Activated T-helper 17 cell treated with anti-CD3 and anti-CD28 coated beads, Interleukin-2, amount 50 U/mL, for 72 hours (primary cell): ENCODE measurements at regions not wholly inside any gene's neighbourhood (a gene's known extent, or its start where the extent isn't known, plus 50 kb on each side); places are given as distances from the start of the nearest gene placed in this dataset.
"Not testable (repeated sequence)": the region's sequence is repeated elsewhere in the genome, so short reads cannot be mapped to it uniquely, and the experiment has no call there.

Experiments used
- ATAC-seq: fragments of 150-1000 bp; cut with Tn5 transposase; replicated peaks from 2 replicates; pipeline ENCODE4 v1.10.0; 2021; ENCODE audit warnings: mild to moderate bottlenecking, moderate library complexity
- H3K27ac Mint-ChIP-seq: one replicate; pipeline ENCODE4 v1.8.0; 2022; ENCODE audit warnings: mixed read lengths
- H3K27me3 Mint-ChIP-seq: one replicate; pipeline ENCODE4 v1.8.0; 2022; ENCODE audit warnings: mixed read lengths
- H3K36me3 Mint-ChIP-seq: one replicate; pipeline ENCODE4 v1.8.0; 2022; ENCODE audit warnings: low read depth, mild to moderate bottlenecking, mixed read lengths
- H3K4me1 Mint-ChIP-seq: one replicate; pipeline ENCODE4 v1.8.0; 2022; ENCODE audit warnings: mixed read lengths
- H3K4me3 Mint-ChIP-seq: one replicate; pipeline ENCODE4 v1.8.0; 2022; ENCODE audit warnings: mild to moderate bottlenecking, mixed read lengths
- H3K9me3 Mint-ChIP-seq: one replicate; pipeline ENCODE4 v1.8.0; 2022; ENCODE audit warnings: mixed read lengths

- Mint-ChIP-seq H3K4me3 (no peak overlapping the region), H3K27me3 (no peaks in the 10 kb centered on the region), H3K36me3 (no peaks in the 10 kb centered on the region), H3K9me3 (peaks cover 10% of the 10 kb centered on the region), H3K4me1 (no peaks in the 10 kb centered on the region), H3K27ac (no peak overlapping the region)
- ATAC-seq, result no peak
Measured at GRCh38 chr2:185502351-185502750, 236.3 kb upstream of the FSIP2 start.

GRCh38 chr2:185507719-185508118, 230.9 kb upstream of the FSIP2 start:
- H3K36me3 Mint-ChIP-seq, result no peaks in the 10 kb centered on the region
- no peak overlapping the region for H3K27ac Mint-ChIP-seq
- no peak overlapping the region for H3K4me3 Mint-ChIP-seq
- no peaks in the 10 kb centered on the region for H3K27me3 Mint-ChIP-seq
- no peak for ATAC-seq
- H3K4me1 Mint-ChIP-seq, result no peaks in the 10 kb centered on the region
- peaks cover 25% of the 10 kb centered on the region for H3K9me3 Mint-ChIP-seq

GRCh38 chr2:185510060-185510459, 228.5 kb upstream of the FSIP2 start:
- H3K27me3 Mint-ChIP-seq, result no peaks in the 10 kb centered on the region
- no peak overlapping the region for H3K4me3 Mint-ChIP-seq
- H3K9me3 Mint-ChIP-seq, result peaks cover 25% of the 10 kb centered on the region
- H3K4me1 Mint-ChIP-seq, result no peaks in the 10 kb centered on the region
- ATAC-seq, result no peak
- H3K27ac Mint-ChIP-seq, result no peak overlapping the region
- H3K36me3 Mint-ChIP-seq, result no peaks in the 10 kb centered on the region

- Mint-ChIP-seq H3K4me1 (no peaks in the 10 kb centered on the region), H3K9me3 (peaks cover 20% of the 10 kb centered on the region), H3K27me3 (no peaks in the 10 kb centered on the region), H3K27ac (no peak overlapping the region), H3K36me3 (no peaks in the 10 kb centered on the region), H3K4me3 (no peak overlapping the region)
- ATAC-seq, result no peak
Measured at GRCh38 chr2:185511925-185512324, 226.7 kb upstream of the FSIP2 start.

- Mint-ChIP-seq H3K4me3 (no peak overlapping the region), H3K4me1 (no peaks in the 10 kb centered on the region)
- no peak for ATAC-seq
Measured at GRCh38 chr2:185522472-185522871, 216.1 kb upstream of the FSIP2 start.

GRCh38 chr2:185524242-185524641, 214.4 kb upstream of the FSIP2 start:
- H3K9me3 Mint-ChIP-seq, result peaks cover 17% of the 10 kb centered on the region
- not testable (repeated sequence) for H3K27me3 Mint-ChIP-seq, H3K4me3 Mint-ChIP-seq, H3K27ac Mint-ChIP-seq, H3K4me1 Mint-ChIP-seq, H3K36me3 Mint-ChIP-seq, ATAC-seq

More at GRCh38 chr2:185522472-185522871, 216.1 kb upstream of the FSIP2 start:
- Mint-ChIP-seq H3K36me3 (no peaks in the 10 kb centered on the region), H3K9me3 (peaks cover 15% of the 10 kb centered on the region), H3K27ac (no peak overlapping the region), H3K27me3 (no peaks in the 10 kb centered on the region)

- H3K36me3 Mint-ChIP-seq, result no peaks in the 10 kb centered on the region
- peaks cover 20% of the 10 kb centered on the region for H3K9me3 Mint-ChIP-seq
- ATAC-seq, result no peak
- no peak overlapping the region for H3K27ac Mint-ChIP-seq
- H3K27me3 Mint-ChIP-seq, result no peaks in the 10 kb centered on the region
- no peaks in the 10 kb centered on the region for H3K4me1 Mint-ChIP-seq
- H3K4me3 Mint-ChIP-seq, result no peak overlapping the region
Measured at GRCh38 chr2:185526161-185526560, 212.4 kb upstream of the FSIP2 start.

GRCh38 chr2:185531721-185532120, 206.9 kb upstream of the FSIP2 start:
- Mint-ChIP-seq H3K9me3 (peaks cover 15% of the 10 kb centered on the region), H3K4me1 (no peaks in the 10 kb centered on the region), H3K27me3 (no peaks in the 10 kb centered on the region), H3K27ac (no peak overlapping the region), H3K36me3 (no peaks in the 10 kb centered on the region), H3K4me3 (no peak overlapping the region)
- ATAC-seq, result no peak

GRCh38 chr2:185537689-185538088, 200.9 kb upstream of the FSIP2 start:
- no peak overlapping the region for H3K4me3 Mint-ChIP-seq
- no peaks in the 10 kb centered on the region for H3K9me3 Mint-ChIP-seq
- H3K36me3 Mint-ChIP-seq, result no peaks in the 10 kb centered on the region
- no peak overlapping the region for H3K27ac Mint-ChIP-seq
- no peak for ATAC-seq
- no peaks in the 10 kb centered on the region for H3K4me1 Mint-ChIP-seq
- no peaks in the 10 kb centered on the region for H3K27me3 Mint-ChIP-seq

GRCh38 chr2:185567196-185567595, 171.4 kb upstream of the FSIP2 start:
- H3K4me3 Mint-ChIP-seq, result no peak overlapping the region
- H3K4me1 Mint-ChIP-seq, result no peaks in the 10 kb centered on the region
- ATAC-seq, result no peak
- no peaks in the 10 kb centered on the region for H3K36me3 Mint-ChIP-seq
- no peak overlapping the region for H3K27ac Mint-ChIP-seq
- H3K27me3 Mint-ChIP-seq, result no peaks in the 10 kb centered on the region
- peaks cover 12% of the 10 kb centered on the region for H3K9me3 Mint-ChIP-seq

- Mint-ChIP-seq H3K4me1 (no peaks in the 10 kb centered on the region), H3K27me3 (no peaks in the 10 kb centered on the region), H3K27ac (no peak overlapping the region), H3K4me3 (no peak overlapping the region), H3K9me3 (peaks cover 12% of the 10 kb centered on the region), H3K36me3 (no peaks in the 10 kb centered on the region)
- no peak for ATAC-seq
Measured at GRCh38 chr2:185567940-185568339, 170.7 kb upstream of the FSIP2 start.

GRCh38 chr2:185578322-185578721, 160.3 kb upstream of the FSIP2 start:
- no peaks in the 10 kb centered on the region for H3K27me3 Mint-ChIP-seq
- H3K4me3 Mint-ChIP-seq, result no peak overlapping the region
- ATAC-seq, result no peak
- no peak overlapping the region for H3K27ac Mint-ChIP-seq
- no peaks in the 10 kb centered on the region for H3K4me1 Mint-ChIP-seq
- no peaks in the 10 kb centered on the region for H3K36me3 Mint-ChIP-seq
- H3K9me3 Mint-ChIP-seq, result no peaks in the 10 kb centered on the region

- H3K36me3 Mint-ChIP-seq, result no peaks in the 10 kb centered on the region
- no peak overlapping the region for H3K27ac Mint-ChIP-seq
- ATAC-seq, result no peak
Measured at GRCh38 chr2:185583058-185583816, 155.4 kb upstream of the FSIP2 start.

GRCh38 chr2:185585165-185585564, 153.4 kb upstream of the FSIP2 start:
- H3K36me3 Mint-ChIP-seq, H3K4me3 Mint-ChIP-seq, H3K27me3 Mint-ChIP-seq, H3K27ac Mint-ChIP-seq, H3K4me1 Mint-ChIP-seq, ATAC-seq, H3K9me3 Mint-ChIP-seq: not testable (repeated sequence)

More at GRCh38 chr2:185583058-185583816, 155.4 kb upstream of the FSIP2 start:
- Mint-ChIP-seq H3K9me3 (peaks cover 7% of the 10 kb centered on the region), H3K27me3 (no peaks in the 10 kb centered on the region), H3K4me1 (no peaks in the 10 kb centered on the region), H3K4me3 (no peak overlapping the region)

GRCh38 chr2:185591276-185591675, 147.3 kb upstream of the FSIP2 start:
- H3K4me3 Mint-ChIP-seq, H3K36me3 Mint-ChIP-seq, H3K9me3 Mint-ChIP-seq, H3K27me3 Mint-ChIP-seq, H3K4me1 Mint-ChIP-seq, ATAC-seq, H3K27ac Mint-ChIP-seq: not testable (repeated sequence)

GRCh38 chr2:185607945-185608344, 130.7 kb upstream of the FSIP2 start:
- H3K27me3 Mint-ChIP-seq, result no peaks in the 10 kb centered on the region
- peaks cover 4% of the 10 kb centered on the region for H3K9me3 Mint-ChIP-seq
- H3K27ac Mint-ChIP-seq, result no peak overlapping the region
- no peak overlapping the region for H3K4me3 Mint-ChIP-seq
- no peak for ATAC-seq
- H3K4me1 Mint-ChIP-seq, result no peaks in the 10 kb centered on the region
- no peaks in the 10 kb centered on the region for H3K36me3 Mint-ChIP-seq
